Mammary epithelial cell (primary cell): ENCODE measurements at regions not wholly inside any gene's neighbourhood (a gene's known extent, or its start where the extent isn't known, plus 50 kb on each side); places are given as distances from the start of the nearest gene placed in this dataset.

Experiments used
- EZH2 ChIP-seq: IDR thresholded peaks from 2 replicates; pipeline ENCODE4 v1.6.1; 2012; ENCODE audit warnings: low read length, inconsistent platforms, borderline replicate concordance
- TF ChIP-seq, protein P1 (sequence below), 2 donors: IDR thresholded peaks in 1 of 2; conservative IDR thresholded peaks in 1 of 2; 2 replicates each; pipeline ENCODE4 v1.5.1; 2011 to 2012; ENCODE audit warnings: inconsistent platforms in 2 of 2, low read length in 2 of 2, mild to moderate bottlenecking in 2 of 2, control low read depth in 1 of 2, low read depth in 1 of 2; ENCODE audit not compliant: insufficient read depth in 1 of 2; ENCODE audit errors: extremely low read depth in 1 of 2

DNA sequence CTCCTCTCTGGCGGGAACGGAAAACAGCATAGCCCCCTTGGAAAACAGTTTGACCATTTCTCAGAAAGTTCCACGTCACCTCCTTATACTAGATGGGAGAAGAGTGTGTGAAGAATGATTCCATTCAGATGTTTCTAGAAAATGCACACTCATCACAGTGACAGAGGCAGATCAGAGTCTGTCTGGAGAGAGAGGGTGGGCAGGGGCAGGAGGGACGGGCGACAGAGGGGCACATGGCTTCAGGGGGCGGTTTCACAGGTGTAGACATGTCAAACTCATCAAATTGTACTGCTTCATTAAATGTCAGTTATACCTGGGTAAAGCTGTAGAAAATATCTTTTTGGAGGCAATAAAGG lies 88.8 kb upstream of the TAF1B start:
- TF ChIP-seq, protein P1, sequence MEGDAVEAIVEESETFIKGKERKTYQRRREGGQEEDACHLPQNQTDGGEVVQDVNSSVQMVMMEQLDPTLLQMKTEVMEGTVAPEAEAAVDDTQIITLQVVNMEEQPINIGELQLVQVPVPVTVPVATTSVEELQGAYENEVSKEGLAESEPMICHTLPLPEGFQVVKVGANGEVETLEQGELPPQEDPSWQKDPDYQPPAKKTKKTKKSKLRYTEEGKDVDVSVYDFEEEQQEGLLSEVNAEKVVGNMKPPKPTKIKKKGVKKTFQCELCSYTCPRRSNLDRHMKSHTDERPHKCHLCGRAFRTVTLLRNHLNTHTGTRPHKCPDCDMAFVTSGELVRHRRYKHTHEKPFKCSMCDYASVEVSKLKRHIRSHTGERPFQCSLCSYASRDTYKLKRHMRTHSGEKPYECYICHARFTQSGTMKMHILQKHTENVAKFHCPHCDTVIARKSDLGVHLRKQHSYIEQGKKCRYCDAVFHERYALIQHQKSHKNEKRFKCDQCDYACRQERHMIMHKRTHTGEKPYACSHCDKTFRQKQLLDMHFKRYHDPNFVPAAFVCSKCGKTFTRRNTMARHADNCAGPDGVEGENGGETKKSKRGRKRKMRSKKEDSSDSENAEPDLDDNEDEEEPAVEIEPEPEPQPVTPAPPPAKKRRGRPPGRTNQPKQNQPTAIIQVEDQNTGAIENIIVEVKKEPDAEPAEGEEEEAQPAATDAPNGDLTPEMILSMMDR (conservative IDR thresholded peaks at IDR 0.05 in 1 of 2, IDR thresholded peaks at IDR 0.05 in 1 of 2; ENCODE audit: extremely low read depth in 1 of 2, insufficient read depth in 1 of 2, low read depth in 1 of 2, low read length in 2 of 2): no peak
- no peak for TF ChIP-seq EZH2
